OCI-LY3 (cell line): ENCODE measurements at regions not wholly inside any gene's neighbourhood (a gene's known extent, or its start where the extent isn't known, plus 50 kb on each side); places are given as distances from the start of the nearest gene placed in this dataset.
"Not testable (repeated sequence)": the region's sequence is repeated elsewhere in the genome, so short reads cannot be mapped to it uniquely, and the experiment has no call there.

Experiments
- H2AFZ ChIP-seq: fragments of 200-600, 300-600 bp; shearing (Covaris generic); 2 replicates; pipeline ENCODE4 v1.6.0; 2014; ENCODE audit warnings: antibody characterized with exemption, low read depth, low read length
- H3K27ac ChIP-seq: fragments of 200-600, 300-600 bp; sonication (generic); 2 replicates; pipeline ENCODE4 v1.5.1; 2014; ENCODE audit warnings: mild to moderate bottlenecking, low read length, moderate library complexity, mixed read lengths
- H3K27me3 ChIP-seq: fragments of 200-600, 300-600 bp; sonication (generic); 2 replicates; pipeline ENCODE4 v1.6.1; 2014; ENCODE audit warnings: low read depth, low read length, mixed read lengths
- H3K36me3 ChIP-seq: fragments of 200-600, 300-600 bp; sonication (generic); replicated peaks from 2 replicates; pipeline ENCODE3; 2014; ENCODE audit warnings: low read depth, low read length, mixed read lengths
- H3K4me1 ChIP-seq: fragments of 300-600, 200-600 bp; sonication (generic); 2 replicates; pipeline ENCODE4 v1.6.1; 2014; ENCODE audit warnings: low read length, mixed read lengths
- H3K4me2 ChIP-seq: fragments of 200-600, 300-600 bp; sonication (generic); 2 replicates; pipeline ENCODE4 v1.6.1; 2014; ENCODE audit warnings: low read length, mixed read lengths
- H3K4me3 ChIP-seq: fragments of 300-600, 200-600 bp; sonication (generic); 2 replicates; pipeline ENCODE4 v1.5.1; 2014; ENCODE audit warnings: antibody characterized with exemption, mild to moderate bottlenecking, low read length, moderate library complexity
- H3K79me2 ChIP-seq: fragments of 300-600, 200-600 bp; shearing (Covaris generic); 2 replicates; pipeline ENCODE4 v1.6.1; 2014; ENCODE audit warnings: mild to moderate bottlenecking, low read length, mixed read lengths
- H3K9ac ChIP-seq: fragments of 300-600, 200-600 bp; shearing (Covaris generic); 2 replicates; pipeline ENCODE4 v1.6.0; 2014; ENCODE audit warnings: mild to moderate bottlenecking, low read length, moderate library complexity
- H3K9me3 ChIP-seq: fragments of 200-600, 300-600 bp; shearing (Covaris generic); 2 replicates; pipeline ENCODE4 v1.6.1; 2014; ENCODE audit warnings: low read length, mixed read lengths; ENCODE audit not compliant: insufficient read depth
- H4K20me1 ChIP-seq: fragments of 200-600, 300-600 bp; sonication (generic); 2 replicates; pipeline ENCODE4 v1.6.1; 2016; ENCODE audit warnings: low read length, mixed read lengths; ENCODE audit not compliant: insufficient read depth
- CTCF ChIP-seq: fragments of 200-600, 300-600 bp; sonication (generic); IDR thresholded peaks from 2 replicates; pipeline ENCODE4 v1.5.1; 2014; ENCODE audit warnings: antibody characterized with exemption, low read length, low read depth
- EZH2phosphoT487 ChIP-seq: fragments of 200-600 bp; shearing (Covaris generic); IDR thresholded peaks from 2 replicates; pipeline ENCODE4 v1.6.1; 2018; ENCODE audit warnings: antibody characterized with exemption, mixed run types, low read depth

DNA sequence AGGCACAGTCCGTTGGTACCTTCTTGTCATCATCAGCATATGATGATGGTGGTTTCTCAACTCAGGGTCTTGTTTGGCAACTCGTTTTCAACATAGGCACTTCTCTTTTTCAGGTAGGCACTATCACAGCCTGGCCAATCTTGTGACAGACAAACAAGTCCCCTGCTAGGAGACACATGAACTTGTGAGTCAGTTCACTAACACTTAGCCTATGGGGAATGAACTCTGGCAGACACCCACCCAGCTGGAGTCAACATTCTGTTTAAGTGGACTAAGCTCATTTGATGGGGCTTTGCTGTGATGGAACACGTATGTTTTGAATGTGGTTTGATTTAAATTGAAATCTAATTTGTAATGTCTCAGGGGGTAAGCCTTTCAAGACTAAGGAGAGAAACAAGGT lies 100.7 kb upstream of the MAMLD1 start:
- Histone ChIP-seq H3K4me3 (no peak overlapping the region), H3K9ac (no peak overlapping the region), H3K27me3 (no peaks in the 10 kb centered on the region), H3K36me3 (no peaks in the 10 kb centered on the region), H3K79me2 (no peaks in the 10 kb centered on the region), H4K20me1 (no peaks in the 10 kb centered on the region), H3K4me1 (no peaks in the 10 kb centered on the region), H3K27ac (no peak overlapping the region), H2AFZ (no peak overlapping the region), H3K4me2 (no peak overlapping the region), H3K9me3 (no peaks in the 10 kb centered on the region)
- TF ChIP-seq EZH2phosphoT487 (no peak), CTCF (no peak)

- Histone ChIP-seq H3K36me3 (no peaks in the 10 kb centered on the region), H3K4me2 (no peak overlapping the region), H3K79me2 (no peaks in the 10 kb centered on the region), H3K9me3 (no peaks in the 10 kb centered on the region), H3K27ac (no peak overlapping the region), H2AFZ (no peak overlapping the region), H3K4me1 (no peaks in the 10 kb centered on the region), H3K27me3 (no peaks in the 10 kb centered on the region), H3K4me3 (no peak overlapping the region), H3K9ac (no peak overlapping the region), H4K20me1 (no peaks in the 10 kb centered on the region)
- TF ChIP-seq EZH2phosphoT487: no peak
These were observed 94.2 kb upstream of the MAMLD1 start for GRCh38 chrX:150268839-150269355.

DNA sequence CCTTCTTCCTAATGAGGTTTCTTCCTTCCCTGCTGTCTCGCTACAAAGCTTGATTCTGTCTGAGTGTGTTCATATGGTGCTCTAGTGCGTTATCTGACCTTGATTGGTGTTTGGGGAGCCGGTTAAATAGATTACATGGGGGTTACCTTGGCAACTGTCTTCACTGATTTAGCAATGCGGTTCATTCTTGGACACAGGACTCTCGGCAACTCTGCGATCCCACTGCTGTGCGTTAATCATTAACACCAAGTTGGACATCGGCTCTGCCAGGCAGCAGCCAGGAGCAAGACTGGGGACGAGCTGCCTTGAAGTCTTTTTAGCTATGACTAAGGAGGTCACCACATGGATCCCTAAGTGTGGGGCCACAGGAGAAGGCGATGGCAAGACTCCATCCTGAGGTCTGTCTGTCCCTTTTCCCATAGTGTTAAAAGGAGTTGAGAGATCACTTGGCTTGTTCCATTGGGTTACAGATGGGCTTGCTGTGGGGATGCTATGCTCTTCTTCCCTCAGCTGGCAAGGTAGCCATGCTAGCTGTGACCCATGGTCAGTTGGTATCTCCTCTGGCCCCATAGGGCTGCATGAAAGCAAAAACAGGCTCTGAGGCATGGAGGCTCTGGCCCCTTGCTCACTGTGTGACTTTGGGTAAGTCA lies 93.4 kb upstream of the MAMLD1 start:
- no peak for TF ChIP-seq CTCF
- no peak for TF ChIP-seq EZH2phosphoT487
- Histone ChIP-seq H2AFZ (no peak overlapping the region), H3K4me2 (no peak overlapping the region), H3K79me2 (no peaks in the 10 kb centered on the region), H3K27me3 (no peaks in the 10 kb centered on the region), H3K4me3 (no peak overlapping the region), H3K9me3 (no peaks in the 10 kb centered on the region), H3K4me1 (no peaks in the 10 kb centered on the region), H4K20me1 (no peaks in the 10 kb centered on the region), H3K36me3 (no peaks in the 10 kb centered on the region), H3K27ac (no peak overlapping the region), H3K9ac (no peak overlapping the region)

- H3K4me3 ChIP-seq: no peak overlapping the region
- H4K20me1 ChIP-seq: no peaks in the 10 kb centered on the region
- H3K4me2 ChIP-seq: no peak overlapping the region
- no peaks in the 10 kb centered on the region for H3K27me3 ChIP-seq
- no peaks in the 10 kb centered on the region for H3K36me3 ChIP-seq
- H3K79me2 ChIP-seq: no peaks in the 10 kb centered on the region
- no peak overlapping the region for H3K9ac ChIP-seq
- no peak overlapping the region for H2AFZ ChIP-seq
- no peak overlapping the region for H3K27ac ChIP-seq
- H3K9me3 ChIP-seq: no peaks in the 10 kb centered on the region
- TF ChIP-seq EZH2phosphoT487: no peak
- no peak for TF ChIP-seq CTCF
- H3K4me1 ChIP-seq: no peaks in the 10 kb centered on the region
These were observed 92.5 kb upstream of the MAMLD1 start for GRCh38 chrX:150270622-150271021.

- H2AFZ ChIP-seq, H3K27me3 ChIP-seq, H3K4me1 ChIP-seq, H4K20me1 ChIP-seq, H3K79me2 ChIP-seq, H3K36me3 ChIP-seq, H3K9me3 ChIP-seq, H3K9ac ChIP-seq, H3K4me3 ChIP-seq, H3K4me2 ChIP-seq, H3K27ac ChIP-seq: not testable (repeated sequence)
These were observed 89.4 kb upstream of the MAMLD1 start for GRCh38 chrX:150273575-150274294.
